Neuronal stem cell (in vitro differentiated cells): ENCODE measurements at regions not wholly inside any gene's neighbourhood (a gene's known extent, or its start where the extent isn't known, plus 50 kb on each side); places are given as distances from the start of the nearest gene placed in this dataset.

Source experiments
- DNase-seq: peaks from one replicate; pipeline ENCODE4 v3.0.0-alpha.2; 2013; ENCODE audit warnings: low spot score
- H2AFZ ChIP-seq: one replicate; pipeline ENCODE4 v1.6.1; 2013; ENCODE audit warnings: mild to moderate bottlenecking, low read length, inconsistent platforms
- H2AK5ac ChIP-seq: 2 replicates; pipeline ENCODE4 v1.6.1; 2013; ENCODE audit warnings: low read depth, mild to moderate bottlenecking, inconsistent platforms, low read length, moderate library complexity, mixed read lengths
- H2BK120ac ChIP-seq: 2 replicates; pipeline ENCODE4 v1.6.1; 2013; ENCODE audit warnings: low read depth, mild to moderate bottlenecking, inconsistent platforms, low read length, moderate library complexity, mixed read lengths
- H2BK12ac ChIP-seq: one replicate; pipeline ENCODE4 v1.6.1; 2013; ENCODE audit warnings: low read length, inconsistent platforms
- H2BK15ac ChIP-seq: 2 replicates; pipeline ENCODE4 v1.6.1; 2013; ENCODE audit warnings: mild to moderate bottlenecking, low read length, inconsistent platforms, mixed read lengths
- H2BK5ac ChIP-seq: one replicate; pipeline ENCODE4 v1.6.1; 2013; ENCODE audit warnings: inconsistent platforms, mild to moderate bottlenecking, low read length, moderate library complexity
- H3K14ac ChIP-seq: one replicate; pipeline ENCODE4 v1.6.1; 2013; ENCODE audit warnings: low read length, inconsistent platforms
- H3K18ac ChIP-seq: 2 replicates; pipeline ENCODE4 v1.6.1; 2013; ENCODE audit warnings: low read length, inconsistent platforms
- H3K23ac ChIP-seq: 2 replicates; pipeline ENCODE4 v1.6.1; 2013; ENCODE audit warnings: low read depth, mild to moderate bottlenecking, mixed read lengths, low read length, inconsistent platforms; ENCODE audit not compliant: poor library complexity
- H3K27ac ChIP-seq: replicated peaks from 3 replicates; pipeline ENCODE4 v1.5.1; 2013; ENCODE audit warnings: low read length, inconsistent platforms
- H3K27me3 ChIP-seq, 3 experiments: 2 replicates each; pipeline ENCODE4 v1.6.1; 2013; ENCODE audit warnings: low read length in 3 of 3, mild to moderate bottlenecking in 2 of 3, inconsistent platforms in 1 of 3, low read depth in 1 of 3, mixed read lengths in 1 of 3, moderate library complexity in 1 of 3; ENCODE audit not compliant: control insufficient read depth in 3 of 3, insufficient read depth in 3 of 3
- H3K36me3 ChIP-seq, 2 donors: replicated peaks in 1 of 2; 2 replicates each; pipeline ENCODE4 v1.6.1; 2013; ENCODE audit warnings: low read length in 2 of 2; ENCODE audit not compliant: control insufficient read depth in 2 of 2, insufficient read depth in 2 of 2
- H3K4ac ChIP-seq: 2 replicates; pipeline ENCODE4 v1.6.1; 2013; ENCODE audit warnings: inconsistent platforms, mild to moderate bottlenecking, low read length, moderate library complexity
- H3K4me1 ChIP-seq, 2 donors: 1 replicate in 1 of 2; 2 replicates in 1 of 2; pipeline ENCODE4 v1.6.1; 2013; ENCODE audit warnings: low read length in 2 of 2, low read depth in 1 of 2; ENCODE audit not compliant: control insufficient read depth in 2 of 2, insufficient read depth in 1 of 2
- H3K4me2 ChIP-seq: one replicate; pipeline ENCODE4 v1.6.1; 2013; ENCODE audit warnings: mild to moderate bottlenecking, low read length, inconsistent platforms; ENCODE audit not compliant: insufficient read depth, poor library complexity, severe bottlenecking
- H3K4me3 ChIP-seq, 2 donors: 2 replicates each; pipeline ENCODE4 v1.5.1; 2013; ENCODE audit warnings: low read length in 2 of 2, mild to moderate bottlenecking in 2 of 2, inconsistent platforms in 1 of 2, moderate library complexity in 1 of 2
- H3K79me1 ChIP-seq: one replicate; pipeline ENCODE4 v1.6.1; 2013; ENCODE audit warnings: low read depth, mild to moderate bottlenecking, inconsistent platforms, low read length, moderate library complexity
- H3K9ac ChIP-seq: one replicate; pipeline ENCODE4 v1.6.1; 2013; ENCODE audit warnings: mild to moderate bottlenecking, low read depth, low read length, inconsistent platforms; ENCODE audit not compliant: poor library complexity
- H3K9me3 ChIP-seq, 2 donors: replicated peaks in 1 of 2; 2 replicates each; pipeline versions ENCODE3 to v1.6.1; 2013; ENCODE audit warnings: low read length in 2 of 2, mild to moderate bottlenecking in 2 of 2, inconsistent platforms in 1 of 2, low read depth in 1 of 2, mixed read lengths in 1 of 2, moderate library complexity in 1 of 2; ENCODE audit not compliant: control insufficient read depth in 2 of 2, insufficient read depth in 1 of 2
- H4K8ac ChIP-seq: one replicate; pipeline ENCODE4 v1.6.1; 2013; ENCODE audit warnings: low read depth, mild to moderate bottlenecking, inconsistent platforms, low read length, moderate library complexity
- H4K91ac ChIP-seq: one replicate; pipeline ENCODE4 v1.6.1; 2013; ENCODE audit warnings: low read length, low read depth, mild to moderate bottlenecking, inconsistent platforms; ENCODE audit not compliant: poor library complexity
- WGBS, 2 donors: extraction: QIAGEN DNeasy Blood & Tissue Kit; methylation state at CpG; one replicate each; pipeline ENCODE4 v1.1.7; 2013; ENCODE audit warnings: missing lambda C conversion rate in 2 of 2, mixed read lengths in 1 of 2; ENCODE audit not compliant: insufficient read length in 2 of 2, insufficient replicate concordance in 1 of 2; ENCODE audit errors: extremely low coverage in 2 of 2; 5-methylcytosine and 5-hydroxymethylcytosine counted together

GRCh38 chr4:34108391-34108790 lies 2135.9 kb downstream of the ARAP2 start:
- Histone ChIP-seq H3K9me3 (no peaks in the 10 kb centered on the region), H2BK5ac (no peak overlapping the region), H2BK120ac (no peak overlapping the region), H3K4me3 (no peak overlapping the region), H3K4me2 (no peak overlapping the region), H3K36me3 (no peaks in the 10 kb centered on the region), H4K8ac (no peak overlapping the region), H4K91ac (no peak overlapping the region), H3K27ac (no peak overlapping the region), H3K18ac (no peak overlapping the region), H3K4me1 (no peaks in the 10 kb centered on the region), H3K27me3 (no peaks in the 10 kb centered on the region), H2AK5ac (no peak overlapping the region), H2BK15ac (no peak overlapping the region), H2BK12ac (no peak overlapping the region), H2AFZ (no peak overlapping the region), H3K14ac (no peak overlapping the region), H3K23ac (no peak overlapping the region), H3K4ac (no peak overlapping the region), H3K79me1 (no peaks in the 10 kb centered on the region), H3K9ac (no peak overlapping the region)
- DNase-seq = no peak

GRCh38 chr4:34112573-34112972 lies 2131.7 kb downstream of the ARAP2 start:
- no peaks in the 10 kb centered on the region for H3K9me3 ChIP-seq
- H2BK15ac ChIP-seq = no peak overlapping the region
- no peak overlapping the region for H3K18ac ChIP-seq
- H2AFZ ChIP-seq = no peak overlapping the region
- no peaks in the 10 kb centered on the region for H3K36me3 ChIP-seq
- no peak overlapping the region for H3K9ac ChIP-seq
- no peak overlapping the region for H3K4ac ChIP-seq
- no CpG with 5 or more reads among the region's 2 CpGs for WGBS, 2 donors
- no peak overlapping the region for H4K8ac ChIP-seq
- no peak for DNase-seq
- no peak overlapping the region for H4K91ac ChIP-seq
- no peaks in the 10 kb centered on the region for H3K79me1 ChIP-seq
- no peak overlapping the region for H3K4me2 ChIP-seq
- H3K27me3 ChIP-seq = no peaks in the 10 kb centered on the region
- H2BK120ac ChIP-seq = no peak overlapping the region
- no peaks in the 10 kb centered on the region for H3K4me1 ChIP-seq
- no peak overlapping the region for H3K27ac ChIP-seq
- no peak overlapping the region for H2BK12ac ChIP-seq
- no peak overlapping the region for H2BK5ac ChIP-seq
- no peak overlapping the region for H3K23ac ChIP-seq
- no peak overlapping the region for H3K14ac ChIP-seq
- H3K4me3 ChIP-seq = no peak overlapping the region
- H2AK5ac ChIP-seq = no peak overlapping the region

GRCh38 chr4:34138385-34138784 lies 2105.9 kb downstream of the ARAP2 start:
- Histone ChIP-seq H3K79me1 (no peaks in the 10 kb centered on the region), H3K4me3 (no peak overlapping the region), H3K23ac (no peak overlapping the region), H3K9ac (no peak overlapping the region), H4K8ac (no peak overlapping the region), H3K4me2 (no peak overlapping the region), H3K14ac (no peak overlapping the region), H2BK15ac (no peak overlapping the region), H3K9me3 (no peaks in the 10 kb centered on the region), H3K27me3 (no peaks in the 10 kb centered on the region), H2BK12ac (no peak overlapping the region), H3K4ac (no peak overlapping the region), H2BK120ac (no peak overlapping the region), H3K4me1 (no peaks in the 10 kb centered on the region), H2AK5ac (no peak overlapping the region), H4K91ac (no peak overlapping the region), H2BK5ac (no peak overlapping the region), H3K18ac (no peak overlapping the region), H2AFZ (no peak overlapping the region), H3K36me3 (no peaks in the 10 kb centered on the region), H3K27ac (no peak overlapping the region)
- DNase-seq = no peak
- no CpG with 5 or more reads among the region's 2 CpGs for WGBS, 2 donors

GRCh38 chr4:34139346-34139745 lies 2105.0 kb downstream of the ARAP2 start:
- no peak overlapping the region for H3K9ac ChIP-seq
- H2BK12ac ChIP-seq = no peak overlapping the region
- H3K4ac ChIP-seq = no peak overlapping the region
- no peak overlapping the region for H3K23ac ChIP-seq
- no peaks in the 10 kb centered on the region for H3K27me3 ChIP-seq
- H3K79me1 ChIP-seq = no peaks in the 10 kb centered on the region
- H3K9me3 ChIP-seq = no peaks in the 10 kb centered on the region
- no peaks in the 10 kb centered on the region for H3K36me3 ChIP-seq
- no peak overlapping the region for H2AK5ac ChIP-seq
- no peak overlapping the region for H3K14ac ChIP-seq
- H4K8ac ChIP-seq = no peak overlapping the region
- no peak overlapping the region for H2AFZ ChIP-seq
- no peak overlapping the region for H3K4me2 ChIP-seq
- H3K18ac ChIP-seq = no peak overlapping the region
- no peak overlapping the region for H2BK120ac ChIP-seq
- H3K4me1 ChIP-seq = no peaks in the 10 kb centered on the region
- no peak overlapping the region for H2BK5ac ChIP-seq
- no peak overlapping the region for H4K91ac ChIP-seq
- DNase-seq = no peak
- no peak overlapping the region for H3K27ac ChIP-seq
- H3K4me3 ChIP-seq = no peak overlapping the region
- no peak overlapping the region for H2BK15ac ChIP-seq
